NCI-H2107 (cell line): ENCODE measurements at regions not wholly inside any gene's neighbourhood (a gene's known extent, or its start where the extent isn't known, plus 50 kb on each side); places are given as distances from the start of the nearest gene placed in this dataset.
A peak's percentile ranks its signal among the peaks of the same experiment; 100 is the strongest.

ENCODE experiments used
- DNase-seq: peaks from one replicate; lab custom pipeline; 2025; lab: John Stamatoyannopoulos, UW

DNA sequence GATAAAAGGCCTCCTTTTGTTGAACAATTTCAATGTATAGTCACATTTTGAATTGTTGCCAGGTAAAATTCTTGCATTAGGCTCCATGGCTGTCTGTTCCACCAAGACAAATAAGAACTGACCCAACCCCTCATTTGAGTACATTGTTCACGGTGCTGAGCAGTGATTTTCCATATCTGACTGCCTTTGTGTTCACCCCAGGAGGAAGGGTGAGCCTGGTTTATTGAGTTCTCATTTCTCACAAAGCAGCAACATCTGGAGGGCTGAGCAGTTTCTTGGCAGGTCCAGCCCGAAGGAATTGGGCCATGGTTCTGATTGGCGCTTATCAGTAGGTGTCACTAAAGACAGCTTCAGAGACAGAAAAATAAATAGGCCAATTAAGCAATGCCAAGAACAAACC is 149.1 kb downstream of the BMP4 start:
- no peak for DNase-seq

DNA sequence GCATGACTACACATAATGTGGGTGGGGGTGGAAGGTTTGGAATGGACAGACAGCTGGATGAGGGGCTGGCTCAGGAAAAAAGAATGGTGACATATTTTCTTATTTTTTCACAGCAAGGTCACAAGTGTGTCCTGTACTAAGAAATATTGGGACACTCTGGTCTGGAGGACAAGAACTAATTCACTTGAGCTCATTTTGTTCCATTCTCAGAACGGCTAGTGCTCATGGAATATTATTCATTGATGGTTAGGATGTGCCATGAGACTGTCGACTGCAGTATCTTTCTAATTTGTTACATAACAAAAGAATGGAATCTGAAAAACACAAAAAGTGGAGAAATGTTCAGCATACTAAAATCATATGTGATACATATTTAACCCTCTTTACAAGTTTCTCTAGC is 149.5 kb downstream of the BMP4 start:
- DNase-seq, result no peak

DNA sequence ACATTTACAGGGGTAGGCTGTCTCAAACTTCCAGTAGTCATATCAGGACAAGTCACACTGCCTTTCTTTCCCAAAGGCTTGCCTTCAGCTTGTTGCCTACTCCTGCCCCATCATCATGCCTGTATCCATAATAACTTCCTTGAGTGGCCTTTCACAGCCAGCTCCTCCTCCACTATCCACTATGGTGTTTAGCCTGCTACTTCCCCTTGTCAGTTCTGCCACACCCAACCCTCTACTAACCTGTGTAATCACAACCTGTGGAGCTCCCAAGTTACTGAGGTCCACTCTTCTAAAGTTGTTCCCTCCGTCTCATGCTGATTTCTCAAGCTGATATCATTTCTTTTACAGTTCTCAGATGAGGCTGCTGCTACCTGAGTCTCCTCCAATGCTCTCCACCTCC is 159.9 kb downstream of the BMP4 start:
- DNase-seq, result no peak

DNA sequence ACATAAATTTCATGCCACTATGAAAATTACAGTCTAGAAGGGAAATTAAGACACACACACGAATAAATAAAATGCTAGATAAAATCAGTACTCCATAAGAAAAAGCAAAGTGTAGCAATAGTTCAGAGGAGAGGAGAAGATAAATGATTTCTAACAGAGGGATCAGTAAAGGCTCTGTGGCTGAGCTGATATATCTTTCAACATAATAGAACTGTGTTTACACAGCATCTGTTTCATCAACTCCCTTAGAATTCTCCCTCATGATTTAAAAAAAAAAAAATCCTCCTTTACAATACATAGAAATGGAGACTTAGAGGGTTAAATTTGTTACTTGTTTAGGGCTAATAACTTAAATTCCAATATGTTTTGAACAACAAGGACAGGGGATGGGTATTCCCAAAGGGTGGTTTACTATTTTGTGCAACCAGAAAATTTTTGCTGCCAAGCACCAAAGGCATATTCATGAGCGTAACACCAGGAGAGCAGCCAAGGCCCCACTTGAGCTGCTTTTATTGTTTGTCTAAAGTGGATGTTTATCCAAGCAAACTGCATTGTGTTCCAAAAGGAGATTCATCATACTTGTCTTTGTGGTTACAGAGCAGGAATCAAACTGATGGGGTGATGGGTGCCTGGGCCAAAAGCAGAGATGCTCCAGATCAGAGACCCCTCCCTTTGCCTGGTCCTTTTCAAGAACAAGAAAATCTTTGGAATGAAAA is 162.7 kb downstream of the BMP4 start:
- peak; percentile 15 for DNase-seq

DNA sequence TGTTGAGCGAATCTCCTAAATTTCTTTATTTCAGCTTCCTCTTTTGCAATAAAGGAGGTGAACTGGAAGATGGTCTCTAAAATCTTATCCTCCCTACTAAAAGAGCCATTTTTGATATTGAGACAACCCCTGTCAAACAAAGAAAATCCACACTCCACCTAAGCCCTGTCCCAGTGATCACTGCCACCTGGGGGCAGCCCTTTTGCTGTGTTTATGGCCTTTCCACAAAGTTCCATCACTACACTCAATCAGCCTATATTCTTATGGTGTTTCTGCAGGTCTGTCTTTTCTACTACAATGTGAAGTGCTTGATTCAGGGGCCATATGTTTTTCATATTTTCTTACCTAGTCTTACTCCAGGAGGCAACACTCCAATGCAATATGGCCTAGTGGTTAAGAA is 163.7 kb downstream of the BMP4 start:
- no peak for DNase-seq

DNA sequence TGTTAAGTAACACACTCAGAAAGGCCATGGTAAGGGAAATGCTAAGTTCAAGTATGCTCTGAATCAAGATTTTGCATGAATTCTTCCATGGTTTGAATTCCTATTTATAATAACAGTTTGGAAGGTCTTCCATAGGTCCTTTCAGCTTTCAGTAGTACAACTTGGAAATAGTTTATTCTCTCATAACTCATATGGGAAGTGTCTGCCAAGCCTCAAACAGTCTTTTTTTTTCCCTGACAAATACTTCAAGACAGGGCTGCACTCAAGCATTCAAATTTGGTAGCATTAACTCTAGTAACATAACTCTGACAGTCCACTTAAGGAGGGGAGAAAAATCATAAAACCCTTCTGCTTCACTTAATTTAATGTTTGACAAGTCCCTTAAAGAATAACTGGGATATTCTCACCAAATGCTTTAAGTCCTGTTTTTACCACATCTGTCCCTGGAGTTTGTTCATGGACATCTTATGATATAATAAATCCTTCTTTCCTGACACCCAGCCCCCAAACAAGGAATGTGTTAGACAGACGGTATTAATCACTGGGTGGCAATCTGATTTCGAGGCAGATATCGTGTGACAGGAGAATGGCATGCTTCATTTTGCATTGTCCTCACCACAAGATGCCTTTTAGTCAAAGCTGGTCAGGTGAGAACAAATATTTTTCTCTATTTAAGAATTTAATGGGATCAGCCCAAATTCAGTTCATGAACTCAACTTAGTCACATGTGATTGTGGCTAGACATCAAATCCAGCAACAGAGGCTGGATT is 165.7 kb downstream of the BMP4 start:
- no peak for DNase-seq

DNA sequence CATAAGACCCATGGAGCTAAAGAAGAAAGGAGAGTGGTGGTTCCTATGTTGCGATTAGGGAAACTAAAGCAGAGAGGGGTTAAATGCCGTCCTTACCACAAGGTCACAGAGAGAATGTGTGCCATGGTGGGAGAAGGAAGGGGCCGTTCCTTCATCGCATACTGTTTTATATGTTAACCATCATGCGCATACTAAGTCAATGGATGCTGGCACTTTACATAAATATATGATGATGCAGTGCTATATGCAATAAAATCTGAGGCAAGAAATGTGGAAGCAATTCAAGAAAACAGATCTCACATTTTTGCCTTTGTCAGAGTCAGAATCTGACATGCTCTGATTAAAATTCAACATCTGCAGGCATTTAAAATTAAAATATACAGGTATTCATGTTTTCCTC is 168.1 kb downstream of the BMP4 start:
- no peak for DNase-seq

DNA sequence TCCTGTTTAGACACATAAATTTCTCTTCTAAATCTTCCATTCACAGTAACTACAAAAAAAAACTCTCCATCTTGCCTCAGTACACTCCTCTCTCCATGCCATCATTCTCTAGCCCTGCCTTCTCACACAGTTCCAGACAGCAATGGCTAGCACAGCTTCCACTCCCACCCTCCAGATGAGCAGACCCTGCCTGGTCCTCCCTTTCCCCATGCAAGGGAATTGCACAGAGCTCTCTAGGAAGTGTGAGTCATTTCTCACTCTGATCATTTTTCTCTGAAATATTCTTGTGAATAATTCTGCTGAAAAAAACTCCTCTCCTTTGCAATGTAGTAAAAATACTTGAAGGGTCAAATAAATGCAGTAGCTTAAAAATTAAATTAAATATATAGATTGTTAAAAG is 170.6 kb downstream of the BMP4 start:
- DNase-seq, result no peak

DNA sequence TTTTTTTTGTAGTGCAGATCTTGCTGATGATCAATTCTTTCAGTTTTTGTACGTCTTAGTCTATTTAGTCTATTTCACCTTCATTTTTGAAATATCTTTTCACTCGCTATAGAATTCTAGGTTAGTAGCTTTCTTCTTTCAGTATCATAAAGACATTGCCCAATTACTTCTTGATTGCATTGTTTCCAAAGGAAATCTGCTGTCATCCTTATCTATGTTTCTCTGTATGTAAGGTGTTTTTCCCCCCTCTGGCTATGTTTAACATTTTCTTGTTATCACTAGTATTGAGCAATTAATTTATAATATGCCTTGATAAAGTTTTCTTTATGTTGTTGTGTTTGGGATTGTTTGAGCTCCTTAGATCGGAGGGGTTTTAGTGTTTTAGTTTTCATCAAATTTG is 171.9 kb downstream of the BMP4 start:
- DNase-seq, result no peak

DNA sequence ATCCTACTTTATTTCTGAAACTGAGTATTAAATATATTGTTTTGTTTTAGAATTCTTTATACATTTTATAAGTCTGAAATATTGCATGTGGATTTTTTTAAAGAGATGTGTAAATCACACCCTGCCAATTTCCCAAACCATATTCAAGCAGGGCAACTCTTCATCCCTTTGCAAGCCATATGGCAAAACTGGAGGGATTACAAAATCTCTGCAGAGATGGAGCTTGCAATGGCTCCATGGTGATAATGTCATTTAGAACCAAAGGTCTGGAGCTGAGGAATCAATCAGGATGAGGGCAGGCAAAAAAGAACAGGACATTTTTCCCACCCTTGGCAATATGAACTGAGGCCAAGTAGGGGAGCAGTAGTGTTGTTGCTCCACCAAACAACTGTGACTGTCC is 173.4 kb downstream of the BMP4 start:
- no peak for DNase-seq

DNA sequence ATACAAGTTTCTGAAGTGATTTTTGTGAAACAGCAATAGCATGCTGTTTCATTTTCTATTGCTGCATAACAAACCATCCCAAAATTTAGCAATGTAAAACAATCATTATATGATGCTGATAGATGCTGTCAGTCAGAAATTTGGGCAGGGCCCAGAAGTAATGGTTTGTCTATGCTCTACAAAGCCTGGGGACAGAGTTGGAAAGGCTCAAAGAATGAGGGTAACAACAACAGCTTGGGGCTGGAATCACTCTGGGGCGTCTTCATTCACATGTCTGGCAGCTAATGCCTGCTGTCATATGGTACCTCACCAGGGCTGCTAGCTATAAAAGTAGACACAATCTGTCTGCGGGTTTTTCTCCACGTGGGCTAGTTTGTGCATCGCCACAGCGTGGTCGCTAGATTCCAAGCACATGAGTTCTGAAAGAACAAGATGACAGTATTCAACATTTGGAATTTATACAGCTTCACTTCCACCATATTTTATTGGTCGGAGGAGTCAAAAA is 176.5 kb downstream of the BMP4 start:
- DNase-seq, result no peak

DNA sequence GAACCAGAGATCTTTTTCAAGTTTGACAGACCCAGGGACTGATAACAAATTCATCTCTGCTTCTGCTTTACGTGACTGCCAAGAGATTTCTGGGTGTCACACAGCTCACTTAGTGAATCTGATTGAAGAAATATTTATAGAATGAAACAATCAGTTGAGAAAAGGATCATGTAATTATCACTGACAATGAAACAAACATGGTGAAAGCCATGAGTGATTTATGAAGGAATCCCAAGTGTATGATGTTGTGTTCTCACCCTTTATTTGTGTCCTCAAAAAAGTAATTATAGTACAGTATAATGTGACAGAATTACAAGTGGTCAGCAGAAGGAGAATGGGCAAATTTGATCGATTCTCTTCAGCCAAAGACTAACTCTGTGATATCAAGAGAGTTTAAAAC is 177.3 kb downstream of the BMP4 start:
- no peak for DNase-seq

DNA sequence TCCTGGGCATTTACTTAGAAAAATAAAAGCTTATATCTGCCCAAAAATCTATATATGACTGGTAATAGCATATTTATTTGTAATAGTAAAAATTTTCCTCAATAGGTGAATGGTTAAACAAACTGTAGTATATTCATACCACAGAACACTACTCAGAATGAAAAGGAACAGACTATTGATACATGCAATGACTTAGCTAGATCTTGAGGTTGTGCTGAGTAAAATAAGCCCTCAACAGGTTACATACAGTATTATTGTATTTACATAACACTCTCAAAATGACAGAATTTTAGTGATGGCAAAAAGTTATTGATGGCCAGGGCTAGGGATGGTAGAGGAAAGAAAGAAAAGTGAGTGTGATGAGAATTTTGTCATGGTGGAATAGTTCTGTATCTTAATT is 178.4 kb downstream of the BMP4 start:
- DNase-seq, result no peak

DNA sequence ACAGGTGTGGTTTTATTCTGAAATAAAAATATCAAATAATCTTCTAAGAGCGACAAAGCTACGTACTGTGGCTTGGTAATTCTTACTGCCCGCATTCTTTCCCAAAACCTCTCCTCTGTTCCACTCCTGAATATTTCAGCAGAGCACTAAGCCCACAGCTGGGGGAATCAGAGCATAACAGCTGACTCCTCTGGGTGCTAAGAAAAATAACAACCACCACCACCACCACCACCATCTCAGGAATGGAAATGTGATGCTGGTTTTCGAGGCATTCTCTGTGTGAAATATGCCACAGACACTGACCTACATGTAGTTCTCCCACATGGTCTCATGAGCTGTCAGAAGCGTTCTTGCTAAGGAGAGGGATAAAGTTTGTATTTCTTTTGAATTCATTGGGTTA is 183.7 kb downstream of the BMP4 start:
- DNase-seq, result no peak

DNA sequence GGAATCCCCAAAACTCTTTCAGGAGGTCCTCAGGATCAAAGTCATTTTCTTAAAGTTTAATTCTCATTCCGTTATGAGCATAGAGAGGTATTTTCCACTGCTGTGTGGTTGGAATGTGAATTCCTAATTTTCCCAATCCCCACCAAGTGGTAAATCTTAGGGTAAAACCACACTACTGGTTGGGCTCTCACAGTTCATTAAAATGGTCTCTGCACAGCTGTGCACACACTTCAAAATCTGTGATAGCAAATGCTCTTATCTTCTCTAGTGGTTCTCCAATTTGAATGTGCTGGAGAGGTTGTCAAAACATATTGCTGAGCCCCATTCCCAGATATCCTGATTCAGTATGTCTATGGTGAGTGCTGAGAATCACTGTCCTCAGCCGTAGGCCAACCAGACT is 189.1 kb downstream of the BMP4 start:
- DNase-seq, result no peak

DNA sequence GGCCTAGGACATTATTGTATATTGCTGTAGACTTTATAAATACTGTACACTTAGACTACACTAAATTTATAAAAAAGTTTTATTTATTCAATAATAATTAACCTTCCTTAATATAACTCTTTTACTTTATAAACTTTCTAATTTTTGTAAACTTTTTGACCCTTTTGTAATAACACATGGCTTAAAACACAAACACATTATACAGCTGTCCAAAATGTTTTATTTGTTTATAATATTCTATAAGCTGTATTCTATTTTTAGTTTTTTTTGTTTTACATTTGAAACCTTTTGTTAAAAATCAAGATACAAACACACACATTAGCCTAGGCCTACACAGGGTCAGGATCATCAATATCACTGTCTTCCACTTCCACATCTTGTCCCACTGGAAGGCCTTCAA is 190.0 kb downstream of the BMP4 start:
- no peak for DNase-seq

DNA sequence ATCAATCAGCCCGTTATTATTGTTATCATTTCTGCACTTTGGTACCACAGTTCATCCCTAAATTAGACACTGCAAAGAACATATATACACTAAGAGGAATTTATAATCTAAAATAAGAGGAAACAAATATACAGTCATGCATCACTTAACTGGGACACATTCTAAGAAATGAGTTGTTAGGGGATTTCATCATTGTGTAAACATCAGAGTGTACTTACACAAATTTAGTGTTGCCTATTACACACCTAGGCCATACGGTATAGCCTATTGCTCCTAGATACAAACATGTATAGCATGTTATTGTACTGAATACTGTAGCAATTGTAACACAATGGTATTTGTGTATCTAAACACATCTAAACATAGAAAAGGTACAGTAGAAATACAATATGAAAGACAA is 190.5 kb downstream of the BMP4 start:
- no peak for DNase-seq

DNA sequence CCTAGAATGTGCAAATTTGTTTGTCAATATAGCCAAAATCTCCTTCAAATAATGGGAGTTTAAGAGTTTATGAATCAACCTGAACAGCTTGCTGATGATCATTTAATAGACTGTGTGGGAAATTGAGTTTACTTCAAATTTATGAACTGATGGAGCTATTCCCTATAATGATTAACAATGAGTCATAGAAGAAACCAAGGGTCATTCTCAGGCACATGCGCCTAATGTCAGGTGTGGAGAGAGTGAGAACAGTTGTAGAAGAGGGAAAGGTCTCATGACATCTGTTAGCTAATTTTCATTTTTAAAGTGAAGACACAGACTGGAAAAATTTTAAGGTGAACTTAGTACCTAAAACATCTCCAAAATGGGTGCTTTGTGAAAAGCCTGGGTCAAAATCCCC is 191.8 kb downstream of the BMP4 start:
- no peak for DNase-seq

DNA sequence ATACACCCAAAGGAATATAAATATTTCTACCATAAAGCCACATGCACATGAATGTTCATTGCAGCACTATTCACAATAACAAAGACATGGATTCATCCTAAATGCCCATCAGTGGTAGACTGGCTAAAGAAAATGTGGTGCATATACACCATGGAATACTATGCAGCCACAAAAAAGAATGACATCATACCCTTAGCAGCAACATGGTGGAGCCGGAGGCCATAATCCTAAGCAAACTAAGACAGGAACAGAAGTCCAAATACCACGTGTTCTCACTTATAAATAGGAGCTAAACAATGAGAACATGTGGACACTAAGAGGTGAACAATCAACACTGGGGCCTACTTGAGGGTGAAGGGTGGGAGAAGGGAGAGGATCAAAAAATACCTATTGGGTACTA is 198.5 kb downstream of the BMP4 start:
- DNase-seq, result no peak

DNA sequence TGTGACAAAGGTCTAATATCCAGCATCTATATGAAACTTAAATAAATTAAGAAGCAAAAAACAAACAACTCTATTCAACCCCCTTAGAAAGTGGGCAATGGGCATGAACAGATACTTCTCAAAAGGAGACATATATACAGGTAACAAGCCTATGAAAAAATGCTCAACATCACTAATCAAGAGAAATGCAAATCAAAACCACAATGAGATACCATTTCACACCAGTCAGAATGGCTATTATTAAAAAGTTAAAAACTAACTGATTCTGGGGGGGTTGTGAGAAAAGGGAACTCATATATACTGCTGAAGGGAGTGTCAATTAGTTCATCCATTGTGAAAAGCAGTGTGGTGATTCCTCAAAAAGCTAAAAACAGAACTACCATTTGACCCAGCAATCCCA is 198.9 kb downstream of the BMP4 start:
- DNase-seq, result no peak

DNA sequence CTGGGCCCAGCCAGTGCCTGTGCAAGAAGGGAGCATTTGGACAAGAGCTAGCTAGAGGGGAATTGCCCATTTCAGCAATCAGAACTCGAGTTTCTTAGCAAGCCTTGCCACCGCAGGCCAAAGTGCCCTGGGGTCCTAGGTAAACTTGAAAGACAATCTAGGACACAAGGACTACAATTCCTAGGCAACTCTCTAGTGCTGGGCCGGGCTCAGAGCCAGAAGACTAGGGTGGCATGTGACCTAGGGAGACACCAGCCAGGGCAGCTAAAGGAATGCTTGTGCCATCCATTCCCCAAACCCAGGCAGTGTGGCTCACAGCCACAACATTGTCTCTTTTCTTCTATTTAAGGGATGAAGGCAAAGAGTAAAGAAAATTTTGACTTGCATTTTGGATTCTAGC is 205.0 kb downstream of the BMP4 start:
- no peak for DNase-seq

DNA sequence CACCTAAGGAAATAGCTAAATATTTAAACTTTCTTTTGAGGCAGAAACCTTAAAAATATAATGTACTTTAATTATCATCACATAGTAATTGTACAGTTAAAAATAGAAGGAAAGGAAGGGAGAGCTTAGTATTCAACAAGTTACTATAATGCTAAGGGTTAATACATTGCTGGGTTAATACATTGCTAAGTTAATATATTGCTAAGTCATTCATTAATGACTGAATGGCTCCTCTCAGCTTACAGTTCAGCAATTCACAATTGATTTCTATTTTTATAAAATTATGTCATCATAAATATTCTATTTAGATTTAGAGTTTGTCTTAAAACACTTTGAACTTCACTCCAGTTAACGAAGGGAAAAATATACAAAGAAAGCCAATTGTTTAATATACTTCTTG is 207.9 kb downstream of the BMP4 start:
- no peak for DNase-seq

DNA sequence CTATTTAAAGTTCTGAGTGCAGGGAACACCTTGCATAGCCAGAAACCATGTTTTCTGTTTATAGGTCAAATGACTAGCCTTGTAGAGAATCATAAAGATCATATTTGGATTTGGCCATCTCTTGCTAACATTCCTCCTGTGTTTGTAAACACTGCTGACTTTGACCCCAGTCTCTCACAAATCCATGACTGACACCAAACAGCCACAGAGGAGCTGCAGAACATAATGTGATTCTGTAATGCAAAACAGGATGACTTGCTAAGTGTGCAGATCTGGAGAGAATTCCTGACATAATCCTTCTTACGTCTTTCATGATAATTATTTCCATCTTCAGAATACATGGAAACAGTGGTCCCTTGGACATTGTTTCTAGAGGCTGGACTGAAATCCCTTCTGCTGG is 211.8 kb downstream of the BMP4 start:
- no peak for DNase-seq

DNA sequence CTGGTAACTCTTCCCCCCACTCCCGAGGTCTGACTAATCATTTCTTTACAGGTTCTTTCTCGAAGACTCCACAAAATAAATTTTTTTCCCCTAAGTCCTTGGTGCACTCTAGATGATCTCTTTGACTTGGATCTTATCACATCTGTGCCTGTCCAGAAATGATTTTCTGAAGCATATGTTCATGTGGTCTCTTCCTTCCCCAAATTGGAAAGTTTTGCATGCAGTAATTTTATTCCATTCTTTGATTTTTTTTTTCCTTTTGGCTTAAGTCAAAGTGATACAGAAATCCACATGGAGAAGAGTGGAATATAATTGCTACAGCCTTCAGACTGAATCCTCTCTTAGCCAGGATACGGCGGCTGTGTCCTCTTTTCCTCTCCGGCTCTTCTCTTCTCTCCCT is 213.3 kb downstream of the BMP4 start:
- DNase-seq, result no peak
